GM23338 (cell line): ENCODE measurements at regions not wholly inside any gene's neighbourhood (a gene's known extent, or its start where the extent isn't known, plus 50 kb on each side); places are given as distances from the start of the nearest gene placed in this dataset.
A peak's percentile ranks its signal among the peaks of the same experiment; 100 is the strongest.

Experiments used
- ATAC-seq: fragments of 200-7000 bp; cut with Tn5 transposase; 3 replicates; pipeline ENCODE4 v1.9.1; 2020
- DNase-seq: peaks from one replicate; pipeline ENCODE4 v3.0.0-alpha.2; 2015; ENCODE audit warnings: low spot score
- H2AFZ ChIP-seq: fragments of 200-600 bp; sonication (generic); 2 replicates; pipeline ENCODE4 v1.8.0; 2016; ENCODE audit warnings: antibody characterized with exemption, mild to moderate bottlenecking, moderate library complexity
- H3F3A ChIP-seq: fragments of 200-600 bp; sonication (generic); replicated peaks from 2 replicates; pipeline ENCODE4 v1.8.0; 2017; ENCODE audit warnings: antibody characterized with exemption, mixed run types, low read depth
- H3K27ac ChIP-seq: fragments of 200-600 bp; sonication (generic); 2 replicates; pipeline ENCODE4 v1.6.1; 2016; ENCODE audit warnings: low read depth
- H3K27me3 ChIP-seq: fragments of 200-600 bp; sonication (generic); 2 replicates; pipeline ENCODE4 v1.8.0; 2016; ENCODE audit warnings: mild to moderate bottlenecking, mixed run types, moderate library complexity; ENCODE audit not compliant: insufficient read depth
- H3K36me3 ChIP-seq: fragments of 200-600 bp; sonication (generic); 2 replicates; pipeline ENCODE4 v1.8.0; 2016; ENCODE audit warnings: mild to moderate bottlenecking; ENCODE audit not compliant: insufficient read depth
- H3K4me1 ChIP-seq: fragments of 200-600 bp; sonication (generic); 2 replicates; pipeline ENCODE4 v1.8.0; 2016; ENCODE audit warnings: mild to moderate bottlenecking, moderate library complexity; ENCODE audit not compliant: insufficient read depth
- H3K4me2 ChIP-seq: fragments of 200-600 bp; sonication (generic); 2 replicates; pipeline ENCODE4 v1.7.1; 2017; ENCODE audit warnings: mixed run types
- H3K4me3 ChIP-seq: fragments of 200-600 bp; sonication (generic); 2 replicates; pipeline ENCODE4 v1.6.1; 2016; ENCODE audit warnings: mixed run types
- H3K79me2 ChIP-seq: fragments of 200-600 bp; sonication (generic); replicated peaks from 2 replicates; pipeline ENCODE4 v1.8.0; 2017; ENCODE audit warnings: mild to moderate bottlenecking; ENCODE audit not compliant: insufficient read depth
- H3K9me2 ChIP-seq: fragments of 200-600 bp; sonication (generic); 2 replicates; pipeline ENCODE4 v1.8.0; 2017; ENCODE audit not compliant: insufficient read depth
- H4K20me1 ChIP-seq: fragments of 200-600 bp; sonication (generic); replicated peaks from 2 replicates; pipeline ENCODE4 v1.8.0; 2017; ENCODE audit warnings: mild to moderate bottlenecking; ENCODE audit not compliant: insufficient read depth
- H3K27ac Mint-ChIP-seq: 2 replicates; pipeline ENCODE4 v1.8.0; 2020; ENCODE audit warnings: inconsistent platforms, mild to moderate bottlenecking, moderate library complexity, mixed read lengths
- H3K27me3 Mint-ChIP-seq: 3 replicates; pipeline ENCODE4 v1.8.0; 2022; ENCODE audit warnings: low read depth, mild to moderate bottlenecking, moderate library complexity, mixed read lengths, inconsistent platforms; ENCODE audit not compliant: insufficient read depth, poor library complexity
- H3K36me3 Mint-ChIP-seq: 3 replicates; pipeline ENCODE4 v1.8.0; 2021; ENCODE audit warnings: low read depth, mild to moderate bottlenecking, inconsistent platforms, moderate library complexity, mixed read lengths
- H3K4me1 Mint-ChIP-seq: 3 replicates; pipeline ENCODE4 v1.8.0; 2020; ENCODE audit warnings: mild to moderate bottlenecking, inconsistent platforms, mixed read lengths
- H3K4me3 Mint-ChIP-seq: 3 replicates; pipeline ENCODE4 v1.8.0; 2021; ENCODE audit warnings: moderate library complexity, mild to moderate bottlenecking, inconsistent platforms, mixed read lengths
- H3K9me3 Mint-ChIP-seq: 3 replicates; pipeline ENCODE4 v1.8.0; 2020; ENCODE audit warnings: moderate library complexity, mild to moderate bottlenecking, inconsistent platforms, mixed read lengths
- CREB1 ChIP-seq: fragments of 250-450 bp; sonication (Bioruptor Pico); IDR thresholded peaks from 2 replicates; pipeline ENCODE4 v1.5.0; 2020; ENCODE audit warnings: low read depth, mild to moderate bottlenecking, moderate library complexity
- ETS1 ChIP-seq: IDR thresholded peaks from 2 replicates; pipeline ENCODE4 v1.6.1; 2016; ENCODE audit warnings: antibody characterized with exemption
- EZH2phosphoT487 ChIP-seq: fragments of 200-600 bp; sonication (generic); IDR thresholded peaks from one replicate; pipeline ENCODE4 v1.8.1; 2018; ENCODE audit warnings: antibody characterized with exemption; ENCODE audit not compliant: unreplicated experiment
- JUNB ChIP-seq: IDR thresholded peaks from one replicate; pipeline ENCODE4 v1.6.1; 2016; ENCODE audit warnings: antibody characterized with exemption; ENCODE audit not compliant: unreplicated experiment
- NANOG ChIP-seq: IDR thresholded peaks from 2 replicates; pipeline ENCODE4 v1.6.1; 2016; ENCODE audit warnings: antibody characterized with exemption, borderline replicate concordance
- POLR2AphosphoS5 ChIP-seq: IDR thresholded peaks from 2 replicates; pipeline ENCODE4 v1.6.1; 2016; ENCODE audit warnings: antibody characterized with exemption, low read depth
- ZNF114 ChIP-seq: fragments of 250-450 bp; sonication (Bioruptor Pico); IDR thresholded peaks from 2 replicates; pipeline ENCODE4 v1.5.0; 2020; ENCODE audit warnings: mild to moderate bottlenecking, moderate library complexity
- ZNF462 ChIP-seq: fragments of 250-450 bp; sonication (Bioruptor Pico); IDR thresholded peaks from 2 replicates; pipeline ENCODE4 v1.5.0; 2020; ENCODE audit warnings: mild to moderate bottlenecking, moderate library complexity
- TF ChIP-seq, protein P1 (sequence below), 2 experiments: fragments of 200-600 bp in 1 of 2; sonication (generic) in 1 of 2; conservative IDR thresholded peaks; 2 replicates each; pipeline versions ENCODE4 v1.5.1 to v1.6.1; 2016 to 2017; ENCODE audit warnings: antibody characterized with exemption in 2 of 2, low read depth in 2 of 2, mild to moderate bottlenecking in 2 of 2, moderate library complexity in 1 of 2
- TF ChIP-seq, protein P2 (sequence below): IDR thresholded peaks from one replicate; pipeline ENCODE4 v1.6.1; 2018; ENCODE audit warnings: antibody characterized with exemption; ENCODE audit not compliant: unreplicated experiment

DNA sequence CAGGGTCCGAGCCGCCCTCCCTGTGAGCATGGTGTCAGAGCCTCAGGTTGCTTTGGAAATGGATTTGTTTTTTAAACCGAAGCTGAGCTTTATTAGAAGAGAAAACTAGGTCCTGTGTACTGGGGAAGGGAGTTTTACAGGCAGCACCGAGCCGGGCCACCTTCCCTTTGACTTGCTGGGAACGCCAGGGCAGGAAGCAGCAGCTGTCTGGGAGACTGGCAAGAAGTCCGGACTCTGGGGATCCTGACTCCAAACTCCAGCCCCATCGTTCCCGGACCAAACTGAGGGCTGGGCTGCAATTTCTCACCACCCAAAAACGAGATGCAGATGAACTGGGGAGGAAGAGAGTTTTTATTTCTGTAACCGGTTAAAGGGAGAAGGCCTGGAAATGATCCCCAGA is 214.9 kb upstream of the KCNG1 start:
- Histone ChIP-seq H3K36me3 (no peaks in the 10 kb centered on the region), H3K79me2 (no peaks in the 10 kb centered on the region), H4K20me1 (no peaks in the 10 kb centered on the region), H3K4me1 (no peaks in the 10 kb centered on the region; the same call in 1 of the 2 replicates), H3F3A (no peaks in the 10 kb centered on the region), H2AFZ (peak overlapping the region; percentile 85), H3K27ac (no peak overlapping the region), H3K27me3 (no peaks in the 10 kb centered on the region), H3K9me2 (no peaks in the 10 kb centered on the region), H3K4me2 (no peak overlapping the region), H3K4me3 (no peak overlapping the region)
- peaks cover 5% of the 10 kb centered on the region; the same call in 1 of the 3 replicates for H3K36me3 Mint-ChIP-seq
- ATAC-seq (peak; percentile 25; the same call in 1 of the 3 replicates), DNase-seq (no peak)
- H3K27ac Mint-ChIP-seq: no peak overlapping the region
- peaks cover 9% of the 10 kb centered on the region for H3K4me1 Mint-ChIP-seq
- peaks cover 2% of the 10 kb centered on the region for H3K27me3 Mint-ChIP-seq
- peaks cover 20% of the 10 kb centered on the region for H3K9me3 Mint-ChIP-seq
- no peak overlapping the region for H3K4me3 Mint-ChIP-seq
- no peak for TF ChIP-seq POLR2AphosphoS5

DNA sequence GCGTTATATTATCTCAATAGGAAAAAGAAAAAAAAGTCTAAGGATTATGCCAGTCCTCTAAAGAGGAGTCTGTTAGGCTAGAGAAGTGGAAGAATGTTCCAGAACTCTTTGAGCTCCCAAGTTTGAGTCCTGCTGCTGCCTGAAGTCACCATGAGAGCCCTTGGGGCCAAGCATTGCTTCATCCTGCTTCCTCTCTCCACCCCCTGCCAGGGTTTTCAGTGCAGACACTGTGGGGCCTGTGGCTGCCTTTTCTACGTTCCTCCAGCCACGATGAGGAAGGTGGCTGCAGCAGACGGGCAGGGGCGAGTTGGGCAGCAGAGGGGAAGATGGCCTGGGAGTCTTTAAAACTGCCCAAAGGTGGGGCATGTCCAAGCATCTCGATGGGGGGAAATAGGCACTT is 214.4 kb upstream of the KCNG1 start:
- H3K36me3 Mint-ChIP-seq: peaks cover 4% of the 10 kb centered on the region; the same call in 1 of the 3 replicates
- DNase-seq (no peak), ATAC-seq (peak; percentile 33; the same call in 2 of the 3 replicates)
- peaks cover 9% of the 10 kb centered on the region for H3K4me1 Mint-ChIP-seq
- H3K4me2 ChIP-seq: no peak overlapping the region
- H3K9me3 Mint-ChIP-seq: peaks cover 15% of the 10 kb centered on the region
- H3F3A ChIP-seq: no peaks in the 10 kb centered on the region
- H3K9me2 ChIP-seq: no peaks in the 10 kb centered on the region
- no peak overlapping the region for H3K27ac Mint-ChIP-seq
- H4K20me1 ChIP-seq: no peaks in the 10 kb centered on the region
- no peak overlapping the region for H3K27ac ChIP-seq
- no peak overlapping the region for H3K4me3 Mint-ChIP-seq
- H3K4me1 ChIP-seq: no peaks in the 10 kb centered on the region; the same call in 1 of the 2 replicates
- H3K4me3 ChIP-seq: no peak overlapping the region
- H3K27me3 Mint-ChIP-seq: peaks cover 2% of the 10 kb centered on the region
- no peaks in the 10 kb centered on the region for H3K36me3 ChIP-seq
- H2AFZ ChIP-seq: peak overlapping the region; percentile 85
- no peaks in the 10 kb centered on the region for H3K79me2 ChIP-seq
- no peaks in the 10 kb centered on the region for H3K27me3 ChIP-seq
- no peak for TF ChIP-seq ZNF462
- TF ChIP-seq ETS1: no peak
- no peak for TF ChIP-seq JUNB
- TF ChIP-seq, protein P1, sequence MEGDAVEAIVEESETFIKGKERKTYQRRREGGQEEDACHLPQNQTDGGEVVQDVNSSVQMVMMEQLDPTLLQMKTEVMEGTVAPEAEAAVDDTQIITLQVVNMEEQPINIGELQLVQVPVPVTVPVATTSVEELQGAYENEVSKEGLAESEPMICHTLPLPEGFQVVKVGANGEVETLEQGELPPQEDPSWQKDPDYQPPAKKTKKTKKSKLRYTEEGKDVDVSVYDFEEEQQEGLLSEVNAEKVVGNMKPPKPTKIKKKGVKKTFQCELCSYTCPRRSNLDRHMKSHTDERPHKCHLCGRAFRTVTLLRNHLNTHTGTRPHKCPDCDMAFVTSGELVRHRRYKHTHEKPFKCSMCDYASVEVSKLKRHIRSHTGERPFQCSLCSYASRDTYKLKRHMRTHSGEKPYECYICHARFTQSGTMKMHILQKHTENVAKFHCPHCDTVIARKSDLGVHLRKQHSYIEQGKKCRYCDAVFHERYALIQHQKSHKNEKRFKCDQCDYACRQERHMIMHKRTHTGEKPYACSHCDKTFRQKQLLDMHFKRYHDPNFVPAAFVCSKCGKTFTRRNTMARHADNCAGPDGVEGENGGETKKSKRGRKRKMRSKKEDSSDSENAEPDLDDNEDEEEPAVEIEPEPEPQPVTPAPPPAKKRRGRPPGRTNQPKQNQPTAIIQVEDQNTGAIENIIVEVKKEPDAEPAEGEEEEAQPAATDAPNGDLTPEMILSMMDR (conservative IDR thresholded peaks at IDR 0.05; ENCODE audit: low read depth in 2 of 2): no peak
- TF ChIP-seq, protein P2, sequence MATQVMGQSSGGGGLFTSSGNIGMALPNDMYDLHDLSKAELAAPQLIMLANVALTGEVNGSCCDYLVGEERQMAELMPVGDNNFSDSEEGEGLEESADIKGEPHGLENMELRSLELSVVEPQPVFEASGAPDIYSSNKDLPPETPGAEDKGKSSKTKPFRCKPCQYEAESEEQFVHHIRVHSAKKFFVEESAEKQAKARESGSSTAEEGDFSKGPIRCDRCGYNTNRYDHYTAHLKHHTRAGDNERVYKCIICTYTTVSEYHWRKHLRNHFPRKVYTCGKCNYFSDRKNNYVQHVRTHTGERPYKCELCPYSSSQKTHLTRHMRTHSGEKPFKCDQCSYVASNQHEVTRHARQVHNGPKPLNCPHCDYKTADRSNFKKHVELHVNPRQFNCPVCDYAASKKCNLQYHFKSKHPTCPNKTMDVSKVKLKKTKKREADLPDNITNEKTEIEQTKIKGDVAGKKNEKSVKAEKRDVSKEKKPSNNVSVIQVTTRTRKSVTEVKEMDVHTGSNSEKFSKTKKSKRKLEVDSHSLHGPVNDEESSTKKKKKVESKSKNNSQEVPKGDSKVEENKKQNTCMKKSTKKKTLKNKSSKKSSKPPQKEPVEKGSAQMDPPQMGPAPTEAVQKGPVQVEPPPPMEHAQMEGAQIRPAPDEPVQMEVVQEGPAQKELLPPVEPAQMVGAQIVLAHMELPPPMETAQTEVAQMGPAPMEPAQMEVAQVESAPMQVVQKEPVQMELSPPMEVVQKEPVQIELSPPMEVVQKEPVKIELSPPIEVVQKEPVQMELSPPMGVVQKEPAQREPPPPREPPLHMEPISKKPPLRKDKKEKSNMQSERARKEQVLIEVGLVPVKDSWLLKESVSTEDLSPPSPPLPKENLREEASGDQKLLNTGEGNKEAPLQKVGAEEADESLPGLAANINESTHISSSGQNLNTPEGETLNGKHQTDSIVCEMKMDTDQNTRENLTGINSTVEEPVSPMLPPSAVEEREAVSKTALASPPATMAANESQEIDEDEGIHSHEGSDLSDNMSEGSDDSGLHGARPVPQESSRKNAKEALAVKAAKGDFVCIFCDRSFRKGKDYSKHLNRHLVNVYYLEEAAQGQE: no peak
- no peak for TF ChIP-seq ZNF114 (CRISPR knock-in tag)
- no peak for TF ChIP-seq EZH2phosphoT487
- no peak for TF ChIP-seq NANOG
- TF ChIP-seq CREB1 (CRISPR knock-in tag): no peak
